Ammon's horn (tissue), 1 donor: ENCODE measurements at regions not wholly inside any gene's neighbourhood (a gene's known extent, or its start where the extent isn't known, plus 50 kb on each side); places are given as distances from the start of the nearest gene placed in this dataset.
"Not testable (repeated sequence)": the region's sequence is repeated elsewhere in the genome, so short reads cannot be mapped to it uniquely, and the experiment has no call there.

Source experiments
- DNase-seq: peaks from one replicate; pipeline ENCODE4 v3.0.0-alpha.2; 2016; ENCODE audit warnings: low spot score

- DNase-seq, result not testable (repeated sequence)
Observed at GRCh38 chr4:159939681-159940080, 836.8 kb downstream of the RAPGEF2 start.

GRCh38 chr4:159941076-159941475 is 838.2 kb downstream of the RAPGEF2 start:
- DNase-seq, result no peak

- no peak for DNase-seq
Observed at GRCh38 chr4:159944477-159944876, 841.6 kb downstream of the RAPGEF2 start.

GRCh38 chr4:159946983-159947615 is 844.2 kb downstream of the RAPGEF2 start:
- DNase-seq, result peak; percentile 68

- DNase-seq, result no peak
Observed at GRCh38 chr4:159950707-159951106, 847.8 kb downstream of the RAPGEF2 start.

- no peak for DNase-seq
Observed at GRCh38 chr4:159966746-159967145, 863.9 kb downstream of the RAPGEF2 start.

GRCh38 chr4:159976871-159977482 is 874.1 kb downstream of the RAPGEF2 start:
- not testable (repeated sequence) for DNase-seq

GRCh38 chr4:159977907-159978617 is 875.2 kb downstream of the RAPGEF2 start:
- no peak for DNase-seq

GRCh38 chr4:159979351-159979750 is 876.5 kb downstream of the RAPGEF2 start:
- no peak for DNase-seq

- DNase-seq, result no peak
Observed at GRCh38 chr4:159979953-159980352, 877.1 kb downstream of the RAPGEF2 start.

- DNase-seq, result no peak
Observed at GRCh38 chr4:159980826-159981468, 878.1 kb downstream of the RAPGEF2 start.

- DNase-seq, result no peak
Observed at GRCh38 chr4:159981469-159981856, 878.6 kb downstream of the RAPGEF2 start.

GRCh38 chr4:159983082-159983481 is 880.2 kb downstream of the RAPGEF2 start:
- DNase-seq, result no peak

GRCh38 chr4:160009656-160010493 is 907.0 kb downstream of the RAPGEF2 start:
- DNase-seq, result no peak

- DNase-seq, result no peak
Observed at GRCh38 chr4:160019936-160020335, 917.1 kb downstream of the RAPGEF2 start.

GRCh38 chr4:160020804-160021203 is 917.9 kb downstream of the RAPGEF2 start:
- DNase-seq, result no peak

GRCh38 chr4:160021870-160022269 is 919.0 kb downstream of the RAPGEF2 start:
- no peak for DNase-seq

- DNase-seq, result no peak
Observed at GRCh38 chr4:160026721-160027120, 923.8 kb downstream of the RAPGEF2 start.

- DNase-seq, result no peak
Observed at GRCh38 chr4:160034501-160034900, 931.6 kb downstream of the RAPGEF2 start.

GRCh38 chr4:160038615-160039014 is 935.7 kb downstream of the RAPGEF2 start:
- no peak for DNase-seq

- DNase-seq, result no peak
Observed at GRCh38 chr4:160044693-160045092, 941.8 kb downstream of the RAPGEF2 start.
